ENCODE measurements at regions not wholly inside any gene's neighbourhood (a gene's known extent, or its start where the extent isn't known, plus 50 kb on each side); places are given as distances from the start of the nearest gene placed in this dataset.

GRCh38 chr2:67782443-67782842 lies 280.4 kb downstream of the C1D start:
- DNase-seq = no peak

DNA sequence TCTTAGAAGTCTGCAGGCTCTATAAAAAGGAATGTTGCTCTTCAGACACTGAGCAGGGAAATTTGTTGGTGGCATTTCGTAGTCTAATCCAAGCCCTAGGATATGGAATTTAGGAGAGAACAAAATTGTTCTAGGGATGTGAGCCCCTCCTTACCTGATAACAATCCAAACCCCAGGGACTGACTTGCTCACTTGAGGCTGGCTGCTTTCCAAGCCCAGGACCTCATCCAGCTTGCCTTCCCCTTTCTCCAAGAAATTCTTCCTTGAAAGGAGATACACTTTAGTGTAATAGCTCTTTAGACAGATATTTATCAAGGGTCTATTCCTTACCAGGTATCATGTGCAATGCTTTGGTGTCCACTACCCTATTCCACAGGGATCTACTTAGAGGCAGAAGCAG lies 279.8 kb downstream of the C1D start:
- no peak for DNase-seq

DNA sequence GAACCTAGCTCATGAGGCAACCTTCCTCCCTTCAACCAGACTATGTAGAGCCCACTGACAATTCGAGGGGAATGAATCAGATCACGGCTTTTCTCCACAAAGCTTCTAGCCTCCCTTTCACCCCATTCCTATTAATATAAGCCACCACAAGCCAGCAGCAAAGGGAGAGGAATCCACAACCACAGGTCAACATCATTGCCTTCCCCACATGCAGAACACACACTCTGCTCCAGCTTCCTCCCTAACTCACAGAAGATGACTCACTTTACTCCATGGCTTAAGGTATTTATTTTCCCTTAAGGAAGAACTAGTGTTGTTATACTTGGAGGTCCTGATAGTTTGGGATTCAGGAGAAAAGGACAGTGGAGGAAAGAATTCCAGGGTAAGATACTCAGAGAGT lies 272.2 kb downstream of the C1D start:
- no peak for DNase-seq

GRCh38 chr2:67792191-67792590 lies 270.6 kb downstream of the C1D start:
- DNase-seq = no peak

DNA sequence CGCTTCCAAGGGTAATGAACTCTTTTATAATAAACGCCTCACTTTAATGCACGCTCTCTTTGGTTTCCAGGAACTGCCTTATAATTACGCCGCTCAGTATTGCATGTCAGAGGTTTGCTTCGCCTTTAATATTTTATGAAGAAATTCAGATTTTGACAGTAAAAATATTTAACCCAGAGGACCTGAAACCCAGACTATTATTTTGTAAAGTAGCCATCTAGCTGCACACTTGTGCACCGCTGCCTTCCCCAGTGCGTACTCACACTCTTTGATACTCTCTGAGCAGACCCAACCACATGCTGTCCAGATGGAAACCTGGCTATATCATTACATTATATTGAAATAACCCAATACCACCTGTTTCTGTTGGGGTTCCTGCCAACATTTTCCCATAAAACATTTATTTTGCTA lies 270.1 kb downstream of the C1D start:
- no peak for DNase-seq

GRCh38 chr2:67797801-67798540 lies 264.8 kb downstream of the C1D start:
- no peak for DNase-seq

- DNase-seq = no peak
These were observed 264.2 kb downstream of the C1D start for GRCh38 chr2:67798541-67799160.

GRCh38 chr2:67799886-67800285 lies 262.9 kb downstream of the C1D start:
- no peak for DNase-seq

DNA sequence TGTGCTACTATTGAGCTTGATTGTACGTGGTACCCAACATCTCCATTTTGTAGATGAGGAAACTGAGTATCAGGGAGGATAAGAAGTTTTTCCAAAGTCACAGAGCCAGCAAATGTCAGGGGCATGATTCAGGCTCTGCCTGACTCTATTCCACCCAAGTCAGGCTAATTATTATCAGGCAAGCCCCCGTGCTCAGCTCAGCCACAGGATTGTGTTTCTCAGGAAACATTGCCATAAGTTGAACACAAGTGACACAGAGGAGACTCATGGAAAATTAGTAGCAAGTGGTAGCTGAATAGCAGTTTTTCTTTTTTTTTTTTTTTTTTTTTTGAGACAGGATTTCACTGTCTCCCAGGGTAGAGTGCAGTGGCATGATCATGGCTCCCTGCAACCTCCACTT lies 260.5 kb downstream of the C1D start:
- no peak for DNase-seq

- DNase-seq = no peak
These were observed 260.0 kb downstream of the C1D start for GRCh38 chr2:67802824-67803223.

DNA sequence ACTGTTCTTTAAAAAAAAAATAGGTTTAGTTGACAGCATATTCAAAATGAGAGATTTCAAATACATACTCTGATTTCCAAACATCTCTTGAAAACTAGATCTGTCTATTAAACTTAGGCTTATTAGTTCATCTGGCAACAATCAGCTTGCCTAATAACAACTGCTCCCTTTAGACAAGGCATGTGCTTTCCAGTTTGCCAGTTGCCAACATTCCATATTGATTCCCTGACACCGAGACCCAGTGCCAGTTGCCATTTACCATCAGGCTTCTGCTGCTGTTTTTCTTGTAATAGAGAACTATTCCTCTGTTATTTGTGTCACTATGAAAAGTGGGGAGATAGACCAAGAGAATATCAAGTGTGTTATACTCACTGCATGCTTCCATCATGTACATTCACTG lies 256.0 kb downstream of the C1D start:
- DNase-seq = no peak

- no peak for DNase-seq
These were observed 254.7 kb downstream of the C1D start for GRCh38 chr2:67808112-67808511.

- DNase-seq = no peak
These were observed 250.1 kb downstream of the C1D start for GRCh38 chr2:67812682-67813081.

DNA sequence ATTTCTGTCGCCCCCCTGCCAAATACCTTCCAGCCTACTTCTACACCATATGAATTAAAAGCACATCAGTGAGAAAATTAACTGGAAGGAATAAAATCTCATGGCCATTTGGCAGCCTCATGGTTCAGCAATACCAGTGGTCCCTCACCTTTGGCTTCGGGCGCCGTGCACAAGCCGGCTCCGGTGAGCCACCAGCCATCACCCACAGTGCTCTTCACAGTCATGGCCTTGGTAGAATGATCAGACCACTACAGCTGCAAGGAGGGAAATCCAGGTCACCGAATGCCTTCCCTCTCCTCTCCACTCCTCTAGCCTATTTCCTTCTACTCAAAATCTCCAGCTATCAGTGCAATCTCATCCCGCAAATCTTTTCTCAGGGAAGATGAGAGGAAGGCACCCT lies 239.1 kb downstream of the C1D start:
- no peak for DNase-seq

DNA sequence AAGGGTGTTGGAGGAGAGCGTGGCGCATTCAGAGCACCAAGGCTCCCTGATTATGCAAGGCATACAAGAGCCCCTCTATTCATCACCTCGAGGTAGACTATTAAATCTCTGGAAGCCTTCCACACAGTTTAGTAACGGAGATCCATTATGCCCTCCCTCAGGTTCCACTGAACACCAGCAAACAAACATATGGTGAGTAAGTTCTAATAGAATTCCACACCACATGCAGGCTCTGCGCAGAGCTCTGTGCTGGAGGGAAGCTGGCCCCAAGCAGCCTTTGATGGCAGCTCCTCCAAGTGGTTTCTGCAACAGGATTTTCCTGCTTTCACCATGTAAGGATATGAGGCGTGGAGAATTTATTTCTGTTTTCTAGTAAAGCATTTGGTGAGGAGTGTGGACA lies 238.6 kb downstream of the C1D start:
- DNase-seq = no peak

DNA sequence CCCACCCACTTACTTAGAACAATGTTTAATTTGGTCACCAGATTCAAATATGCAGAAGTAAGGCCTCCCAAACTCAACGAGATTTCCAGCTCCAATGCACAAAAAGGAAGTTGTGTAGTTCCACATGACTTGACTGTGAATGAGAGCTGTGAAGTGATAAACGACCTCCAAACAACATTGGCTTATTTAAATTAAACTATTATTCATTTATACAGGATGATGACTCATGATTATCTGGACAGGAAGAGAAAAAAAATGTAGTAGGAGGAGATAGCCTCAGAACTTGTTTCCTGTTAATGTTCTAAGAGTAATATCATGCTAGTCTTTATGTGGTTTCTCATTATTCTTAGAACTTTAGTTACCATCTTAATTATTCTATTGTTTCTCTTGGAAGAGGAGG lies 237.3 kb downstream of the C1D start:
- DNase-seq = no peak

- no peak for DNase-seq
These were observed 234.7 kb downstream of the C1D start for GRCh38 chr2:67828066-67828465.

- DNase-seq = no peak
These were observed 233.3 kb downstream of the C1D start for GRCh38 chr2:67829470-67829869.

DNA sequence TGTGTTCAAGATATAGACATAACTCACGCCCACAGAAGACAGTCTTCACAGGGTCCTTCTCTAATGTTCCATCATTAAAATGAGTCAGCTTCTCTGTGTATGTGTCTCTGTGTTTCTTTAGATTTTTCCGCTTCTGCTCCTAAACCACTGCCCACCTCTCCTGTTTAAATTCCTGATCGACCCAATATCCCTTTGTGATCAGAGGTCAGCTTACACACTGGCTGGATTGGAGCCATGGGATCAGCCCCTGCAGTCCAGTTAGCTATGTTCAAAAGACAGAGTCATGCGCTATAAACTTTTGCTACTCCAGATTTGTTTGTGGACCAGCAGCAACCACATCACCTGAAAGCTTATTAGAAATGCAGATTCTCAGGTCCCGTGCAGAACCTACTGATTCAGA lies 229.2 kb downstream of the C1D start:
- no peak for DNase-seq

- DNase-seq = no peak
These were observed 228.3 kb downstream of the C1D start for GRCh38 chr2:67834482-67834881.

- no peak for DNase-seq
These were observed 227.5 kb downstream of the C1D start for GRCh38 chr2:67835266-67835665.

DNA sequence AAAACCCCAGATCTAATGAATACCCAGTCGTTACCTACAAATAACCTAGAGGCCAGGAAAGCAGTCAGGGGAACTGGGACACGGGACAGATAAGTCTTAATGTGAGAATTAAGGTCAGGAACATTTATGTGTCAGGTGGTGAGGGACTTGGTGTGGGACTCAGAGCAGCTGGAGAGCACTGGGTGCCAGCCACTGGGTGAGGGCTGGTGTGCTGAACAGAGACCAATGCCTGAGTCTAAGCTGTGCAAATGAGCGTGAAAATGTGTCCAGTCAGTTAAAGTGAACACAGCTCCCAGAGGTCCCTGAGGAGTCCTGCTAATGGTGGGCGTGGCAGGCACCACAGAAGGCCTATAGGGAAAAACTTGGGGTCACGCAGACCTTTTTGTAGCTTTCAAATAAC lies 225.9 kb downstream of the C1D start:
- DNase-seq = no peak

DNA sequence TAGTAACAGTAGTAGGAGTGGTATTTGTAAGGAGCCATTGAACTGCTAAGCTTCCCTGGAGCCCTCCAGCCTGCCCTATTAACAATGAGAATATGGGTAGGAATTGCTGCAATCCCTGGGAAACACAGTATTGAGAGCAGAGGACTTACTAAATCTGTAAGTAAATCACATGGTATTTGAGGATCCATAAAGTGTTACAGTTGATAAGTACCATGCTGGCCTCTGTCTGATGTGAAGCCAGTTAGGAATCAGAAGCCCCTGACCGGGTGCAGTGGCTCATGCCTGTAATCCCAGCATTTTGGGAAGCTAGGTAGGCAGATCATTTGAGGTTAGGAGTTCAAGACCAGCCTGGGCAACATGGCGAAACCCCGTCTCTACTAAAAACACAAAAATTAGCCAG lies 224.6 kb downstream of the C1D start:
- no peak for DNase-seq

DNA sequence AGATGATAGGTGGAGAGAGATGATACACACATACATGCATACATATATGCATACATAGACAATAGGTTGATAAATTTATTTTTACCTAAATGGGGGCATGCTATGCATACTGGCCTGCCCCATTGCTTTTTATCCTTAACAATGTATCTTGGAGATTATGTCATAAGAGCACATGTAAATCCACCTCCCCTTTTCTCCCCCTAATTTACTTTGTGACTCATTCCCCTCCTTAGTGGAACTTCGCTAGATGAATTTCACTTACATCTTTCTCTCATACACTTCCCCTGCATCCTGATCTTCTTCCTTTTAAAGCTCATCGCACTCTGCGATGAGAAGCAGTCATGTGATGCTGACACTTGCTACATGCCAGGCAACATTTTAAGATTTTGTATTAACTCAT lies 223.6 kb downstream of the C1D start:
- no peak for DNase-seq

DNA sequence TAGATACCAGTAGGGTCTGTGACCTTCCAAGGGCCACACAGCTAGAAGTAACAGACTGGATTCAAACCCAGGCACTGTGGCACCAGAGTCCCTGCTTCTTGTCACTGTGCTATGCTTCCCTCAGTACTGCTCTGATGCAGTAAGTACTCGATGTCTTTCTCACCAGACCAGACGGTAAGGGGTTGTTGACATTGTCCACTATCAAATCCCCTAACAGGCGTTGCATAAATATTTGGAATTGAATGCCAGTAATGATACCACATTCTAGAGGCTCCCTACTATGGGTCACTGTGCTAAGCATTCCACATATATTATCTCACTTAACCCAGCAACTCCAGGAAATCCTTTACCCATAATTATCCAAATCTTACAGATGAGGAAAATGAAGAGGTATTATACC lies 223.1 kb downstream of the C1D start:
- no peak for DNase-seq

Data from stimulated activated CD8-positive, alpha-beta memory T cell treated with anti-CD3 and anti-CD28 coated beads, Interleukin-4, amount 100 ng/mL, for 48 hours (primary cell).